ENCODE measurements at regions not wholly inside any gene's neighbourhood (a gene's known extent, or its start where the extent isn't known, plus 50 kb on each side); places are given as distances from the start of the nearest gene placed in this dataset.

GRCh38 chr13:22252281-22252830 lies 581.5 kb downstream of the FGF9 start:
- DNase-seq: no peak

- DNase-seq: no peak
Measured at GRCh38 chr13:22253107-22253506, 582.2 kb downstream of the FGF9 start.

GRCh38 chr13:22256111-22256639 lies 585.3 kb downstream of the FGF9 start:
- DNase-seq: no peak

DNA sequence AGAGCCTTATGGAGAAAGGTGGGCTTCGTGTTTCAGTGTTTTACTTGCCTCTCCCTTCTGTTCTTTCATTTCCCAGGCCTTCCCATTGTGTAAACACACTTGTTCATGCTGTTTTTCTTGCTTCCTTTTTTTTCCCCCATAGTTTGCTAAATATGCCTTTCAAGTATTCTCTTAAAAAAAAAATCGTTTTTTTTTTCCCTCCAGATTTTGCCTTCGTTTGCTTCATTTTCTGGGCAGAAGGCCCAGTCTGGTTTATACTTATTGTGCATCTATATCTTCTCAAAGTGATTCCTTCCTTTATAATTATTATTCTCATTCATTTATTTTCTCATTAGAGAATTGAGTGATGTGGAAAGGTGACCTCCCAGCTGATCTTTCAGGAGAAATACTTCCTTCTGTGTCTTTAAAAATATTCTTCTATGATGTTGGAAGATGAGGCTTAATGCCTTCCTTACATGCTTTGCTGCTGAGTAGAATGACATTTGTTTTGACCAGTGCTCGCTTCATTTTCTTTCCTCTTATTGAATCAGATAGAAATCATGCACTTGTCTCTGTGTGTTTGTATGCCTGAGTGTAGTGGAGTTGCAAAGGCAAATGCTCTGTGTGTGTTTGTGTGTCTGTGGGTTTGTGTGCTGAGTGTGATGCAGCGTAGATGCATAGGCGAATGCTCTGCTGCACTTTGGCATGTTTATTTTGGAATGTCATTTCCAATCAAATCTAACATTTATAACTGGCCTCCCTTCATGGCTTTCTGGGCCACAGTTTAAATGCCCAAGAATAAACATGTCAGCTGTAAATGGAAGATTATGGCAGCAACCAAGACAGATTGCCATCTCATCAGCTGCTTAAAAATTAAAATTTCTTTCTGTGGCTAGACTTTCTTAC lies 591.4 kb downstream of the FGF9 start:
- no peak for DNase-seq

DNA sequence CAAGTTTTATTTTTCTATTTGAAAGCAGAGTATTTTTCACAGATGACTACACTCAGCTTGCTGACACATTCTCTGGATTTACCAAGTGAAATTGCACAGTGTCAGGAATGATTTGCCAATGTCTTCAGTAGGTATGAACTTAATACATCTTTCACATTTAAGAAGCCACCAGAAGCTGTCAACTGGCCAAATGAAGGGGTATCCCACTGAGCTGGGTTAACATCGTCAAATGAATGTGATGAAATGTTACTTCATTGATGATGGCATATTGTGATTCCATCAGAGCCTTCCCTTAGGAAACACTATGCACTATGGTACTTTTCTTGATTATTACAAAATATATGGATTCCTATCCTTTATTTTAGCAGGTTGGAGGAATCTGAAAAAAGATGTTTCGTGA lies 592.3 kb downstream of the FGF9 start:
- DNase-seq: no peak

DNA sequence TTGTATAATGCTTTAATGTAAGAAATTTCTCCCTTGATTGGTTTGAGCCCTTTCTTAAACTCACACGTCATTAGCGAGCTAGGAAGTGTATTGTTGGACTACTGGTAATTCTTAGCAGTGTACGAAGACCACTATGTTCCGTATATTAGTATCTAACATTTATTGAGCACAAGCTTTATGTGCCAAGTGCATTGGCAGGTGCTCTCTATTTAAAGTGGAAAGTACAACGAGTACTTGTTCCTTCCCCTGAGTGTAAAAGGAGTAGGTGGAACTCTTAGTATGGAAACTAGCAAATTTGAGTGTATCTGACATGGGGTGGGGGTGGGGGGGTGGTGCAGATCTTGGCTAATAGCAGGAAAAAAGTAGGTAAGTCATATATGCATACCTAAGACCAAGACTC lies 594.7 kb downstream of the FGF9 start:
- no peak for DNase-seq

- DNase-seq: no peak
Measured at GRCh38 chr13:22270881-22271280, 600.0 kb downstream of the FGF9 start.

DNA sequence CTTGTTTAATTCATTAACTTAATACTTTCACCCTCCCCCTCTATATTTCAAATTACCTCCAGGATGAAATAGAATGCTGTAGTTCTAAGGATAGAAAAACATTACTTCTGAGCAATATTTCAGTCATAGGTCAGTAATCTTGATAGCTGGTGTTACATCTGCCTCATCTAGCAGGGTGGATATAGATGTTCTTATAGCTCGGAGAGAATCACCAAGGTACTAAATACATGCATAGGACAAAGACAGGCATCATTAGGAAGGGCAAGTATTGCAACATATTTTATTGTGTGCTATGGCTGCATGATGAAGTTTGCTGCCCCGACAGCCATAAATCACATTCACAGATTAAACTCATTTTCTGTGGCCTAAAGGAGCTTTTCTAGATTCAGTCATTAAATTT lies 601.0 kb downstream of the FGF9 start:
- DNase-seq: no peak

GRCh38 chr13:22275393-22275792 lies 604.5 kb downstream of the FGF9 start:
- DNase-seq: no peak

DNA sequence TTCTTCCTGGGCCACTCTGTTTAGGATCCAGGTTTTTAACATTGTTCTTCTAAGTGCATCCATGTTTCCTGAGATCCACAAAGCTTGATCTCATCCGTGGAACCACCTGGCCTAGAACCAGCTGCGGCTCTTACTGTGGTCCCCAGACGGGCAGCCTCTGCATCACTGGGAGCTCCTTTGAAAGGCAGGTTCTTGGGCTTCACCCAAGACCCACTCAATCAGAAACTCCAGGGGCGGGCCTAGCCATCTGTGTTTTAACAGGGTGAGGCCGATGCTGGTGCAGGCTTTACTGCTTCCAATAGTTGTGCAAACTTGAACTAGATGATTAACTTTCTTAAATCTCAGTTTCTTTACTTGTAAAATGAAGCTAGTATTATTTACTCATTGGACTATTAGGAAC lies 605.7 kb downstream of the FGF9 start:
- DNase-seq: no peak

DNA sequence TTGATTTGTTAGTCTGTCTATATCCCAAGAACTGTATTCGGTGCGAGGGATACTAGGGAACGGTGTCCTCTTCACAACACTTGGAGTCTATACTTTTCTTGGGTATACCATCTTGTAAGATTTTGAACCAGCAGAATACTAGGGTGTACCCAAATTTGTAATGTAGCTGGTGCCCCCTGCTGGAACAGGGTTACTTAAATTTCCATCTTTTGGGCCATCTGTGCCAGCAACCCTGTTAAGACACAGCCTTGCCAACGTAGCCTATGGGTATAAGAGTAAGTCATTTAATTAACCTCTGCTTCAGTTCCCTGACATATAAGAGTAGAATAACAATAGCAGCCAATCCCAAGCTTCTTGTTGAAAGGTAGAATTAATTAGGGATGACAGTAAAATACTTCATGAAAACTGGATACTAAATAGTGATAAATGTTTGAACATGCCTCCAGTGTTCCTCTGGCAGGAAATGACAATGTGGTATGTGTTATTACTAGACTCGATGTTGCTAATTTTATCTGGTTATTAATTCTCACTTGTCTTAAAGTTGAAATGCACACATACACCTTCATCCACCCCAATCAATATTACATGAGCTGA lies 607.6 kb downstream of the FGF9 start:
- DNase-seq: no peak

DNA sequence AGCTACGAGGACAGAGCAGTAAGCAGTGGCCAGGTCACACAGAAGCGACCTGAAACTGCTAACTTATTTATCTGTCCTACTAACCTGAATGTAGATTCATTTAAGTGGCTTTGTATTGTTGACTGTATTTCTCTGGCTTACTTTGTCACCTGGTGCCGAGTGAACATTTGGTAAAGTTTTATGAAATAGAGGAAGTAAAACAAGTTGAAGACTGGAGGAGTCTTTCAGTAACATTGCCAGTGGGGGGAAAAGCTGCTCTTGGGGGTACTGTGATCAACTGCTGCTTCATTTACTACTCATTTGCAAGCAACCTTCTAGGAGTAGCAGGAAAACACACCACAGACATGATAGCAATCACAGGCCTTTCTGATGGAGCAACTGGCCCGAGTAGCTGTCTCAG lies 615.0 kb downstream of the FGF9 start:
- no peak for DNase-seq

DNA sequence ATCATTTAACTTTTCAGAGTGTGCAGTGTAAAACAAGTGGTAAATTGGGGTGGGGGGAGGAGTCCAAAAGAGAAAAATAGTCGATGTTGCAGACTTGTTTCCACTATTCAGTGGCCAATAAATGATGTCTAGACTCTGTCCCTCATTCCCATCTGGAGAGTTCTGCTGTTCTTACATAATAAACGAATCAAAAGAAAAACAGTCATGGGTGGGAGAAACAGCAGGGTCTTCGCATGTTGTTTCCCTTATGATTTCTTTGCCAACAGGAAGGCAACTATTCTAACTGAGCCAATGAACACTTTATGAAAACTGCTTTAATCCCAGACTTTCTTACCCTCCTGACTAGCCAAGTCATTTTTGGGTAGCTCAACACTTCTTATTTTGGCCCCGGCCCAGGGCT lies 615.5 kb downstream of the FGF9 start:
- DNase-seq: no peak

- DNase-seq: no peak
Measured at GRCh38 chr13:22287343-22287920, 616.6 kb downstream of the FGF9 start.

GRCh38 chr13:22288496-22288895 lies 617.6 kb downstream of the FGF9 start:
- DNase-seq: no peak

DNA sequence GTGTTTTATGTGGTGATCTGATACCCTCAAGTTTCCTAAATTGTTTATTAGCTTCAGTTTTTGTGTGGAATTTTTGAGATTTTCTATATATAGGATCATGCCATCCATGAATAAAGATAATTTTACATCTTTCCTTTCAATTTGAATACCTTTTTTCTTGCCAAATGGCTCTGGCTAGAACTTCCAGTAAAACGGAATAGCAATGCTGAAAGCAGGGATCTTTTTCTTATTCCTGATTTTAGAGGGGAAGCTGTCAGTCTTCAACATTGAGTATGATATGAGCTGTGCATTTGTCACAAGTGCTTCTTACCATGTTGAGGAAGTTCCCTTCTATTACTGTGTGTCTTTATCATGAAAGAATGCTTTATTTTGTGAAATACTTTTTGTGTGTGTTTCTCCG lies 618.8 kb downstream of the FGF9 start:
- no peak for DNase-seq

- no peak for DNase-seq
Measured at GRCh38 chr13:22298530-22298929, 627.7 kb downstream of the FGF9 start.

DNA sequence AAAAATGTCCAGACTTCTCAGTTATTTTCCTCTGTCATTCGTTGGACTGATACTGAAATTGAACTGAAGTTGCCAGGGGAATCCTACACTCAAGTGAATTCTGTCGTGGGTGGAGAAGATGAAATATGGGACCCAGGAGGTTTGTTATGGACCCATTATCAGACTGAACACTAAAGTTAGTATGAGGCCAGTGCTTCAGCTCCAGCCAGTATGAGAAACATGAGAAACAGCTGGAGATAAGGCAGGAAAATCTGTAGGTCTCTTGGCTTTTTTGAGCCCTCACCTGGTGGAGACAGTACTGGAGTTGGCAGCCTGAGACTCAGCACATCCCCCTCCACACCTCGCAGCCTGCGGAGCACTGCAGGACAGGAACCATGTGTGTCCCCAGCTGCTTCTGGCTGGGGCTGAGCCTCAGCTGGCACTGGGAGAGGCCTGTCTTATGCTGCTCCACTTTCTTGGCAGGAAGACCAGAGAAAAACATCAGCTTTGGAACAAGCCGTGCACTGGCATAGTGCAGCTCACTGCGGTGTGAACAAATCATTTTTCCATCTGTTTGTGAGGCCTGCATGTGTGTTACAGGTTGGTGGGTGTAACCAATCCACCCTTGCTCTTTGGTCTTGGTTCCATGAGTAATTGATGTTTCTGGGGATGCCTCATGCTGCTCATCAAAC lies 641.0 kb downstream of the FGF9 start:
- DNase-seq: no peak

DNA sequence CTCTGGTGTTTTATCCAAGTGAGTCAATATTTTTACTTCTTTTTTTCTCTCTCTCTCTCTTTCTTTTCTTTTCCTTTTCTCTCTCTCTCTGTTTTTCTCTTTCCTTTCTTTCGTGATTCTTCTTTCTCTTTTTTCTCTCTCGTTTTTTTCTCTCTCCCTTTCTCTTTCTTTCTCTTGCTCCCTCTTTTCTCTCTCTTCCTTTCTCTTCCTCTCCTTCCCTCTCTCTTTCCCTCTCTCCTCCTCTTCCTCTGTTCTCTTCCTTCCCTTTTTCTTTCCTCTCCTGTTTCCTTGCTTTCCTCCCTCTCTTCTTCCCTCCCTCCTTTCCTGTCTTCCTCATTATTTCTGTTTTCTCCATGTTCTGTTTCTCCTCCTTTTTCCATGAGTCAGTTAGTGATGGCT lies 641.5 kb downstream of the FGF9 start:
- no peak for DNase-seq

DNA sequence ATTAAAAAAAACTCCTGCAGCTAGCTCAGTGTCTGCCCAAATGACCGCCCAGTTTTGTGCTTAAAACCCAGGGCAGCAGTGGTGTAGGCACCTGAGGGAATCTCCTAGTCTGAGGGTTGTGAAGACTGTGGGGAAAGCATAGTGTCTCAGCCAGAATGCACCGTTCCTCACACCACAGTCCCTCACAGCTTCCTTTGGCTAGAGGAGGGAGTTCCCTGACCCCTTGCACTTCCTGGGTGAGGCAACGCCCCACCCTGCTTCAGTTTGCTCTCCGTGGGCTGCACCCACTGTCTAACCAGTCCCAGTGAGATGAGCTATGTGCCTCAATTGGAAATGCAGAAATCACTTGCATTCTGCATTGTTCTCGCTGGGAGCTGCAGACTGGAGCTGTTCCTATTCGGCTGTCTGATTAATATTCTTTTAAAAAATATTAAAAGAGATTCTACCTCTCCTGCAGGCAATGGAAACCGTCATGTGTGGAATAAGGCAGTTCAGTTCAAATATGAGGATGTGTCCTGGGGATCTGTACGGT lies 645.7 kb downstream of the FGF9 start:
- DNase-seq: no peak

- no peak for DNase-seq
Measured at GRCh38 chr13:22320991-22321390, 650.1 kb downstream of the FGF9 start.

GRCh38 chr13:22325761-22326160 lies 654.9 kb downstream of the FGF9 start:
- no peak for DNase-seq

- DNase-seq: no peak
Measured at GRCh38 chr13:22332416-22332815, 661.5 kb downstream of the FGF9 start.

All from NCI-H2029 (cell line).